Tibial artery (tissue), 4 donors: ENCODE measurements at regions not wholly inside any gene's neighbourhood (a gene's known extent, or its start where the extent isn't known, plus 50 kb on each side); places are given as distances from the start of the nearest gene placed in this dataset.
"Not testable (repeated sequence)": the region's sequence is repeated elsewhere in the genome, so short reads cannot be mapped to it uniquely, and the experiment has no call there.

ENCODE experiments used
- DNase-seq, 2 donors: peaks; one replicate each; pipeline ENCODE4 v3.0.0-alpha.2; 2019
- H3K27ac ChIP-seq, 2 donors: fragments of 200-600 bp; sonication (generic) in 1 of 2; 1 replicate in 1 of 2; 2 replicates in 1 of 2; pipeline ENCODE4 v1.5.1; 2018 to 2019; ENCODE audit warnings: mild to moderate bottlenecking in 1 of 2
- H3K27me3 ChIP-seq, 2 donors: fragments of 200-600 bp; sonication (generic) in 1 of 2; one replicate each; pipeline versions ENCODE4 v1.5.1 to v1.6.0; 2016 to 2019
- H3K36me3 ChIP-seq, 3 donors: fragments of 200-600 bp; sonication (generic) in 2 of 3; one replicate each; pipeline ENCODE4 v1.5.1; 2016 to 2019; ENCODE audit warnings: mild to moderate bottlenecking in 2 of 3
- H3K4me1 ChIP-seq, 4 donors: fragments of 200-600 bp; sonication (generic) in 2 of 4; 1 replicate in 3 of 4; 2 replicates in 1 of 4; pipeline ENCODE4 v1.5.1; 2016 to 2019
- H3K4me3 ChIP-seq, 2 donors: fragments of 200-600 bp; sonication (generic) in 1 of 2; 1 replicate in 1 of 2; 2 replicates in 1 of 2; pipeline ENCODE4 v1.5.1; 2018 to 2019; ENCODE audit warnings: mild to moderate bottlenecking in 2 of 2
- H3K9me3 ChIP-seq, 3 donors: fragments of 200-600 bp; sonication (generic) in 1 of 3; one replicate each; pipeline ENCODE4 v1.5.1; 2016 to 2019
- intact Hi-C: fragments of 100-400 bp; cut with DNase I; formaldehyde crosslinking; loops from one replicate; pipeline ENCODE4 v1.15.0; 2023; ENCODE audit warnings: low total_unique reads
- TF ChIP-seq, protein P1 (sequence below), 2 experiments: fragments of 200-600 bp in 1 of 2; fragments of 450-650 bp in 1 of 2; IDR thresholded peaks; one replicate each; pipeline ENCODE4 v1.5.1; 2017 to 2019; ENCODE audit warnings: antibody characterized with exemption in 2 of 2, mild to moderate bottlenecking in 1 of 2, moderate library complexity in 1 of 2

DNA sequence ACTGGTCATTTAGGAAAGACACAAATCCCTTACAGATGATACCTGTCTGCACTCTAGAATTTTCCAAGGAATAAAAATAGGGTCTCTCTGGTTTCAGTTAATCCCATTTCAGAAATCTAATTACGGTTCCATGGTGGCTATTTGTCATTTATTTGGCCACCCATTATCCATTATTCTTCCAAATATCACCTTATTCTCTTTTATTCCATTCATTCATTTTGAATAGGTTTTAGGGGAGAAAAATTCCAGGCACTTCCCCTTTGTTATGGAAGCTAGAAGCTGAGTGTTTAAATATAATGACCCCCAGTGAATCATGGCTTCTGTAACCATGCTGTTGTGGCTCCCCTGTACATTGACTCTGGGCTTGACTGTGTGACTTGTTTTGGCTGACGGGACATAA lies 420.8 kb upstream of the DPH6 start:
- Histone ChIP-seq H3K4me1 (no peaks in the 10 kb centered on the region), H3K27ac (no peak overlapping the region), H3K27me3 (no peaks in the 10 kb centered on the region), H3K36me3 (no peaks in the 10 kb centered on the region), H3K4me3 (no peak overlapping the region), H3K9me3 (no peaks in the 10 kb centered on the region)
- no peak for DNase-seq
- intact Hi-C loops, result no loop called here
- TF ChIP-seq, protein P1, sequence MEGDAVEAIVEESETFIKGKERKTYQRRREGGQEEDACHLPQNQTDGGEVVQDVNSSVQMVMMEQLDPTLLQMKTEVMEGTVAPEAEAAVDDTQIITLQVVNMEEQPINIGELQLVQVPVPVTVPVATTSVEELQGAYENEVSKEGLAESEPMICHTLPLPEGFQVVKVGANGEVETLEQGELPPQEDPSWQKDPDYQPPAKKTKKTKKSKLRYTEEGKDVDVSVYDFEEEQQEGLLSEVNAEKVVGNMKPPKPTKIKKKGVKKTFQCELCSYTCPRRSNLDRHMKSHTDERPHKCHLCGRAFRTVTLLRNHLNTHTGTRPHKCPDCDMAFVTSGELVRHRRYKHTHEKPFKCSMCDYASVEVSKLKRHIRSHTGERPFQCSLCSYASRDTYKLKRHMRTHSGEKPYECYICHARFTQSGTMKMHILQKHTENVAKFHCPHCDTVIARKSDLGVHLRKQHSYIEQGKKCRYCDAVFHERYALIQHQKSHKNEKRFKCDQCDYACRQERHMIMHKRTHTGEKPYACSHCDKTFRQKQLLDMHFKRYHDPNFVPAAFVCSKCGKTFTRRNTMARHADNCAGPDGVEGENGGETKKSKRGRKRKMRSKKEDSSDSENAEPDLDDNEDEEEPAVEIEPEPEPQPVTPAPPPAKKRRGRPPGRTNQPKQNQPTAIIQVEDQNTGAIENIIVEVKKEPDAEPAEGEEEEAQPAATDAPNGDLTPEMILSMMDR (IDR thresholded peaks at IDR 0.05), result no peak

DNA sequence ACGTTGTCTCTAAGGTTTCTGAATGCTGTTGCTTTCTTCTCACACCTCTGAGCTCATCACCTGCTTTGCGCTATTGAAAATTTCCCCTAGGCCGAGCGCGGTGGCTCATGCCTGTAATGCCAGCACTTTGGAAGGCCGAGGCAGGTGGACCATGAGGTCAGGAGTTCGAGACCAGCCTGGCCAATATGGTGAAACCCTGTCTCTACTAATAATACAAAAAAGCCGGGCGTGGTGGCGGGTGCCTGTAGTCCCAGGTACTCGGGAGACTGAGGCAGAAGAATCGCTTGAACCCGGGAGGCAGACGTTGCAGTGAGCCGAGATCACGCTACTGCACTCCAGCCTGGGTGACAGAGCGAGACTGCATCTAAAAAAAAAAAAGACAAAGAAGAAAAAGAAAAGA lies 422.0 kb upstream of the DPH6 start:
- H3K9me3 ChIP-seq, intact Hi-C loops, DNase-seq, H3K36me3 ChIP-seq, H3K27me3 ChIP-seq, H3K27ac ChIP-seq, H3K4me3 ChIP-seq, H3K4me1 ChIP-seq: not testable (repeated sequence)

DNA sequence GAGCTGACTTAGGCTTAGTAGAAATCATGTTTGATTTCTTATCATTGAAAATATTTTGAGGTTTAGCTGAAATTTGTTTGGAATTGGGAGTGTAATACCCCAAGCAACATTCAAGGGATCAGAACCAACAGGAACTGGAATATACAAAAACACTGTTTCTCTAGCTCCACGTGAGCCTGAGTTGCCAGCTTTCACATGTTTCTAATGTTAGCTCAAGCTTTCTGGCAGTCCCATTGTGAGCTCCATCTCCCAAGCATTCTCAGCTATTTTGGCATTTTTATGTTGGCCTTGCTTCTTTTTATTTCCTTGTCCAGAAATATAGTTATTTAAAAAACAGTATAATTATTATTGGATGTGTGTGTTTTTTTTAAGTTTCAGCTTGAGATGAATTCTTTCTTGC lies 427.1 kb upstream of the DPH6 start:
- no peaks in the 10 kb centered on the region for H3K36me3 ChIP-seq
- peaks cover 0 to 15% (median 0%) of the 10 kb centered on the region in 4 donors for H3K4me1 ChIP-seq
- intact Hi-C loops, result no loop called here
- no peaks in the 10 kb centered on the region for H3K27me3 ChIP-seq
- DNase-seq, result no peak
- TF ChIP-seq, protein P1 (IDR thresholded peaks at IDR 0.05), result no peak
- no peak overlapping the region for H3K4me3 ChIP-seq
- peak overlapping the region; percentile 11 to 33 for H3K27ac ChIP-seq
- H3K9me3 ChIP-seq, result no peaks in the 10 kb centered on the region

DNA sequence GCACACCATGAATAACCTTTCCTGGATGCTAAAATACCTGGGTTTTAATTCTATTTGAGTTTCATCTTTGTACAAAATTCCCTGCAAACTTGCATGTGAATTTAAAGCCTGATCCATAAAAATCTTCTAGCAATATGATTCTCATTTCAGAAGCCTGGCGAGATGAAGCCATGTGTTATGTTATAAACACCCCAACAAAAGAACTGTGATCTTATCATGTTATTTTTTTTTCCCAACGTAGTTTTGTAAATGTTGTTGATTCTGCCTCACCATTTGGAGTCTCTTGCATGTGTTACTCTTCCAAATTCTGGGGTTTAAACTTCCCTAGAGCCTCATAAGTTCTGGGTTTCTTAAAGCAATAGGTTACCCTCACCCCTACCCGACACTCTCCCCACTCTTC lies 428.1 kb upstream of the DPH6 start:
- TF ChIP-seq, protein P1 (IDR thresholded peaks at IDR 0.05), result no peak
- Histone ChIP-seq H3K4me1 (peaks cover 0 to 15% (median 0%) of the 10 kb centered on the region in 4 donors), H3K27ac (no peak overlapping the region), H3K27me3 (no peaks in the 10 kb centered on the region), H3K9me3 (no peaks in the 10 kb centered on the region), H3K4me3 (no peak overlapping the region), H3K36me3 (no peaks in the 10 kb centered on the region)
- intact Hi-C loops, result no loop called here
- no peak for DNase-seq

DNA sequence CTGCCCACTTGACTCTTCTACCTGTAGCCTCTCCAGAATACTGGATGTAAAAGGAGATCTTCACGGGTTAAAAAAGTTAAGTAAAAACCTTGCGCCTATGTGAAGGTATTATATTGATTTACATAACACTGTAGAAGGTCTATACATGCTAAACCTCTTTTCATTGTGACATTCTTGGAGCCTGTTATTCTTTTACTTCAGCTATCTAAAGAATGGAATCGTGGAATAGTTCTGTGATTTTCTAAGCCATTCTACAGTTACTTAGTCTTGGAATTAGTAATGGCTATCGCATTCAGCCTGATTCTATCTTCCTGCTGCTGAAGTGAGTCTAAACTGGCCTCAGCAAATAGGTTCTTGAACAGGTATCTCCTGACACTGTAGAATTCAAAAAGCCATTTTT lies 430.0 kb upstream of the DPH6 start:
- intact Hi-C loops, result no loop called here
- H3K4me1 ChIP-seq, result peaks cover 0 to 15% (median 0%) of the 10 kb centered on the region in 4 donors
- TF ChIP-seq, protein P1 (IDR thresholded peaks at IDR 0.05), result no peak
- no peak for DNase-seq
- no peak overlapping the region for H3K27ac ChIP-seq
- no peaks in the 10 kb centered on the region for H3K27me3 ChIP-seq
- H3K36me3 ChIP-seq, result no peaks in the 10 kb centered on the region
- no peaks in the 10 kb centered on the region for H3K9me3 ChIP-seq
- no peak overlapping the region for H3K4me3 ChIP-seq

DNA sequence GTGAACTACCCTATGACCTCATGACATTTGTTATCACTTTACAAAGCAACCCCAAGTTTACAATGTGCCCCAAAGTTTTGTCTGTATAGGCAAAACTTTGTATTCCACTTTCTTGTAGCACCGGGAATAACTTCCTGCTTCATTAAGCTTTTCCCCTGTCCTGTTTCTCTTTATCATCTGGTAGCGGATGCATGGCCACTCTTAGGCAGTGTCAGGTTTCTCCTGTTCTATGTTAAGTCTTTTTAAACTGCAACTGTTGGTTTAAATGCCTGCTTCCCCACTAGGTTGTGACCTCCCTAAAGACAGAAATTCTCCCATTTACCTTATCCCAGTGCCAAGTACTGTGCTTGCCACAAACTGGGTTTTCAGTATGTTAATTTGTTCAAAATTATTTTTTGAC lies 433.6 kb upstream of the DPH6 start:
- no peaks in the 10 kb centered on the region for H3K27me3 ChIP-seq
- H3K4me3 ChIP-seq, result no peak overlapping the region
- no peak overlapping the region for H3K27ac ChIP-seq
- no peaks in the 10 kb centered on the region for H3K4me1 ChIP-seq
- no peaks in the 10 kb centered on the region for H3K9me3 ChIP-seq
- TF ChIP-seq, protein P1 (IDR thresholded peaks at IDR 0.05), result no peak
- no peak for DNase-seq
- intact Hi-C loops, result no loop called here
- no peaks in the 10 kb centered on the region for H3K36me3 ChIP-seq
